ENCODE measurements at regions not wholly inside any gene's neighbourhood (a gene's known extent, or its start where the extent isn't known, plus 50 kb on each side); places are given as distances from the start of the nearest gene placed in this dataset.

- no peak for DNase-seq
Observed at GRCh38 chr4:53767482-53767881, 176.2 kb upstream of the LNX1 start.

- DNase-seq, result no peak
Observed at GRCh38 chr4:53764761-53765490, 173.6 kb upstream of the LNX1 start.

GRCh38 chr4:53763813-53764597 is 172.7 kb upstream of the LNX1 start:
- DNase-seq, result no peak

GRCh38 chr4:53755656-53756055 is 164.4 kb upstream of the LNX1 start:
- no peak for DNase-seq

DNA sequence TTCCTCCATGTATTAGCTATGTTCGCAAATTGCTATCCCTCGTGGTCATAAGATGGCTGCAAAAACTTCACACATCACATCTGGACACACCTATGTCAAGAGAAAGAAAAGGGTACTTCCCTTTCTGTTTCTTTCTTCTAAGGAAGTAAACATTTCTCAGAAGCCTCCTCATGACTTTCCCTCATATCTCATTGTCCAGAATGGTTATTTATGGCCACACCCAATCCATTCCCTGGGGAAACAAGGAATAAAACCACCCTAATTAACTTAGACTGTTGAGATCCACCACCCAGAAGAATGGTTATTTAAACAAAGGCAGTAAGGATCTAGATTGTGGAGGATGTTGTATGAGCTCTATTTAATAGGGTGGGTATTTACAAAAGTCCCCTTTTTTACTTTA is 160.8 kb upstream of the LNX1 start:
- DNase-seq, result peak; percentile 5 to 13

- no peak for DNase-seq
Observed at GRCh38 chr4:53748328-53748772, 157.1 kb upstream of the LNX1 start.

- DNase-seq, result no peak
Observed at GRCh38 chr4:53747401-53747800, 156.1 kb upstream of the LNX1 start.

- peak; percentile 96 to 97 for DNase-seq
Observed at GRCh38 chr4:53744446-53745160, 153.3 kb upstream of the LNX1 start.

- no peak for DNase-seq
Observed at GRCh38 chr4:53734584-53735353, 143.5 kb upstream of the LNX1 start.

- DNase-seq, result no peak
Observed at GRCh38 chr4:53734182-53734581, 142.9 kb upstream of the LNX1 start.

DNA sequence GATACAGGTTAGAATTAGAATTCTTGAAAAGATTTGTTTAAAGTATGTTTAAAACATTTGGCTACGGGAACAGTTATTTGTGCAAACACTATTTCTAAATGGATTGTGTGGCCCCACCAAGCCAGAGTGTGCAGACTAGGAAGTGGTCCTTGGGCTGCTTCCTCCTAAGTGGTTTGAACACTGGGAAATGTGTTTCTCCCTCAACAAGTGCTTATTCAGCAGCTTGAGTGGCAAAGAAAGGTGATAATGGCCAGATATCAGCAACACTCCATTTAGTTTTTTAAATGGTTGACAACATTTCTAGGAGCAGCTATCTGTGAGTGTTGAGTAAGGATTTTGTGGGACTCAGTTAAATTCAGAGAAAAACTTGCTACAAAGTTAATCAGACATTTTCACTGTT is 141.4 kb upstream of the LNX1 start:
- DNase-seq, result no peak

DNA sequence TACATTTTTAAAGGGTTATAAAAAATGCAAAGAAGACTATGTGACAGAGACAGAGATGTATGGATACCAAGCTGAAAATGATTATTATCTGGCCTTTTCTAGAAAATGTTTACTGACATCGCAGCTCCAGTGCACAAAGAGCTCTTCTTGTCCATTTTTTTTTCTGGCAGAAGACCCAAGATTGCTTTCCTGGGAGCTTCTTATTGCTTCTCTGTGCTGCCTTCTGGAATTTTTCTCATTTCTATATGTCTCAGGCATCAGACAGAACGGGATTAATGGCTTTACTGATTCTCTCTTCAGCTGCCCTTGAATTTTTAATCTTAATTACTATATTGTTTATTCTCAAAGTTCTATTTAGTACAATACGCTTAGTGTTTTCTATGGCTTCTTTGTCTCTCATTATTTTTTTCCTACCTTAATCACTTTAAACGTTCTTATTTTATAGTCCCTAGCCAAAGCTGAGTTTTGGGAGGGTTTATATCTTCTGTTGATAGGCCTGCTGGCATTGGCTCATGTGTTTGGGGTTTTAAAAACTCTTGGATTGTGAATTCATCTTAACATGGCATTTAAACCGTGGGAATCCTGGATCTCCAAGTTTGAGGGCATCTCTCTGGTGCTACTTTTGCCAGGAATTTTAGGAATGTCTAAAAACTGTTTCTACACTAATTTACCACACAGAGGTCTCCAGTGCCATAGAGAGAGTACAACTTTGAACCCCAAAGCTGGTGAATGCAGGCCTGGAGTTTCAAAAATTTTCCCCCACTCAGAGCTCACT is 138.9 kb upstream of the LNX1 start:
- no peak for DNase-seq

GRCh38 chr4:53722110-53722509 is 130.8 kb upstream of the LNX1 start:
- DNase-seq, result no peak

GRCh38 chr4:53721263-53721662 is 130.0 kb upstream of the LNX1 start:
- DNase-seq, result no peak

DNA sequence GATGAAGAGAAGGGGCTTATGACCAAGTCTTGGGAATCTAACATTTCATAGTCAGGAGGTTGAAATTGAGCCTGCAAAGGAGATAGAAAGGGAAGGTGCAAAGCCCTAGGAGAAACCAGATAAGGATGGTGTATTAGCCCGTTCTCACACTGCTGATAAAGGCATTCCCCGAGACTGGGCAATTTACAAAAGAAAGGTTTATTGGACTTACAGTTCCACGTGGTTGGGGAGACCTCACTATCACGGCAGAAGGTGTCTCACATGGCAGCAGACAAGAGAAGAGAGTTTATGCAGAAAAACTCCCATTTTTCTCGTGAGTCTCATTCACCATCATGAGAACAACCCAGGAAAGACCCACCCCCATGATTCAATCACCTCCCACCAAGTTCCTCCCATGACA is 129.5 kb upstream of the LNX1 start:
- no peak for DNase-seq

DNA sequence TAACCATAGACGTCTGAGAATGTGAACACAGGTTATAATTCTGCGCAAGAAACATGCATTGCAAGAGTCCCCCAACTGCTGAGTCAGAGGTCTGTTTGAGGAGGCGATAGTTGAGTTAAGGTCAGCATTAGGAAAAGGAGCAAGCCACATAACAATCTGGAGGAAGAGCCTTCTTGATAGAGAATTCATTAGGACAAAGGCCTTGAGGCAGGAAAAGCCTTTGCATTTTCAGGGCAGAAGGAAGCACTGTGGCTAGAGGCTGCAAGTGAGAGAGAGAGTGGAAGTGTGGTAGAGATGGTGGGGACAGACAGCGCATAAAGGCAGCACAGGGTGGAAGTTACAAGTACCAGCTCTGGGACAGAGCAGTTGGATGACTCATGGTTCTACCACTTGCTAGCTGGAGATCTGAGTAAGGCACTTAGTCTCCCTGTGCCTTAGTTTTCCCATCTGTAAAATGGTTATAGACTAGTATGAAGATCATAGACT is 125.8 kb upstream of the LNX1 start:
- DNase-seq, result no peak

DNA sequence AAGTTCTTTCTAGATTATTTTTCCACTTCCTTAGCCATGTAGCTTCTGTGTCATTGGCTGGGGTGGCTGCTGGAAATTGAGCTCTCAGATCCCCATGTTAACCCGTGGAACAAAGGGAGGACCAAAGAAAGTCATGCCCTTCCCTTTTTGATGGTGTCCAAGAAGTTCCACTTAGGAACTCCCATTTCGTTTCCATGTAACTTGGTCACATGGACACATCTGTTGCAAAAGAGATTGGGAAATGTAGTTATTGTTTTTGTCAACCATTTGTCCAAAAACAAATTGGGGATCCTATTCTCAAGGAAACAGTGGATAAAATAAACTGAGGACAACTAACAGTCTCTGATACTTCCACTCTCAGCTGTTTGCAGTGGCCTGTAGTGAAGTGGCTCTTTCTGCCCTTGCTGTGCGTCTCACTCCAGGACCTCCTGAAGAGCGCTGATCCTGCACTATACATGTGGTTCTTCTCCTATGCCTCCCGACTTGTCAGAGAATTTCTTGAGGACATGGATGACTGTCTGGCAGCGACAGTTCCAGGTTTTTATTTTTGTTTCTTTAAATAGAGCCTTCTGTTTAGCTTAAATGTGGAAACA is 125.3 kb upstream of the LNX1 start:
- no peak for DNase-seq

- DNase-seq, result no peak
Observed at GRCh38 chr4:53716011-53716410, 124.7 kb upstream of the LNX1 start.

DNA sequence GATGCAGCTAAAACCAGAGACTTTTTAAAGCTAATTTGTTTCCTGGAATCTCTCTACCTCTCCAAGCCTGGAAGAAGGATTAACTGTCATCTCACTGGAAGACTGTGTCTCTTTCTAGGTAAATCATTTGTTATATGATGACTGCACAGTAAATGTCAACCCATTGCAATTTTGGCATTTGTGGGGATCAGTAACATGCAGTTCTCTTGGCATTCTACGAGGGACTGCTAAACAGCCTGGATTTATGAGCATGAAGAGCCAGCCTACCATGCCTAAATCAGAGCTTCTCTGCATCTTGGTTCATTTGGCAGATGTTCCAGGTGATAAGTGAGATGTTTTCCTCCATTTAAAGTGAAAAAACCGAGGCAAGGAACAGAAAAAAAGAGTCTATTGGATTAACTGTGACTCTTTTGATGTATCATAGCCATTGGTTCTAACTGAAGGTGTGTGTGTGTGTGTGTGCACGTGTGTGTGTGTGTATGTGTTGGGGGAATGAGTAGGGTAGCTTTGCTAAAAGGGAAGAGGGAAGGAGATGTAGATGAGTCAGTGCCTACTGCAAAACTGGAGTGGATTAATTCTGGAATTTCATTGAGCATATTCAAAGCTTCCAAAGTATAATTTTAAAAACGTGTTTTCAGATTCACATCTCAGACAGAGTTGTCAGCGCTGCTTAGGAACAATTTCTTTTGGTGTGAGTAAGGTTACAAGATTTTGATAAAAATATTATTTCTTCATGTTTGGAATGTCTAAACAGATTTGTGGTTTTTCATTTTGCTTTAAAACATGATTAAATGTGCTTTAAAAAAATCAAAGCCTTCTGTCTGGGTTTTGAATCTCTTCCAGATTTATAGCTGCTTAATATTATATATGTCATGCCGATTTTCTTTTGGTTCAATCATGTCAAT is 123.2 kb upstream of the LNX1 start:
- DNase-seq, result no peak

DNA sequence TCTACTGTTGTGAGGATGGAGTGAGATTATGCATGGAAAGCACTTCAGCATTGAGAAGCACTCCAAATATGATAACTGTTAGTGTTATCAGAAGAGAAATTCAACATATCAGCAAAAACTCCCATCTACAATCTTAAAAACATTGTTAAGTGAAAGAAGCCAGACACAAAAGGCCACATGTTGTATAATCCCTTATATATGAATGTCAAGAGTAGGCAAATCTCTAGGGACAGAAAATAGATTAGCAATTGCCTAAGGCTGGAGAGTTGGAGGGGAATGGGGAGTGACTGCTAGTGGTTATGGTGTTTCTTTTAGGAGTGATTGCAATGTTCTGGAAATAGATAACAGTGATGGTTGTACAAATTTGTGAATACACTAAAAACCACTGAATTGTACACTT is 122.5 kb upstream of the LNX1 start:
- peak in 1 of 2 experiments; percentile 22 for DNase-seq

Measured in NCI-H526 (cell line).